ENCODE measurements at regions not wholly inside any gene's neighbourhood (a gene's known extent, or its start where the extent isn't known, plus 50 kb on each side); places are given as distances from the start of the nearest gene placed in this dataset.

GRCh38 chr7:94177441-94177840 is 173.3 kb upstream of the BET1 start:
- no peaks in the 10 kb centered on the region for H3K36me3 ChIP-seq
- H3K4me1 ChIP-seq = no peaks in the 10 kb centered on the region
- no peak overlapping the region for H3K27ac ChIP-seq (replicated peaks in 1 of 4)
- intact Hi-C loops (cut with DNase I) = no loop called here
- 53% methylated on average over 3 of the region's 3 CpGs for WGBS
- DNase-seq (ENCODE audit: extremely low spot score) = no peak
- no peak for TF ChIP-seq CTCF (IDR thresholded peaks at IDR 0.05)
- no peaks in the 10 kb centered on the region for H3K27me3 ChIP-seq
- H3K9me3 ChIP-seq = no peaks in the 10 kb centered on the region
- H3K4me3 ChIP-seq = no peak overlapping the region

GRCh38 chr7:94178230-94178629 is 174.1 kb upstream of the BET1 start:
- intact Hi-C loops (cut with DNase I) = no loop called here
- no peak for DNase-seq (ENCODE audit: extremely low spot score)
- no peak overlapping the region for H3K27ac ChIP-seq (replicated peaks in 1 of 4)
- H3K4me1 ChIP-seq = peaks cover 0 to 6% (median 3%) of the 10 kb centered on the region in 4 donors
- no peaks in the 10 kb centered on the region for H3K9me3 ChIP-seq
- no peak overlapping the region for H3K4me3 ChIP-seq
- WGBS = 82% methylated on average over 3 of the region's 3 CpGs
- no peaks in the 10 kb centered on the region for H3K36me3 ChIP-seq
- no peak for TF ChIP-seq POLR2A (IDR thresholded peaks at IDR 0.05; ENCODE audit: low read depth)
- no peak for TF ChIP-seq CTCF (IDR thresholded peaks at IDR 0.05)
- TF ChIP-seq EP300 (IDR thresholded peaks at IDR 0.05) = no peak
- no peak for TF ChIP-seq POLR2AphosphoS5 (IDR thresholded peaks at IDR 0.05)
- no peaks in the 10 kb centered on the region for H3K27me3 ChIP-seq

GRCh38 chr7:94179466-94179865 is 175.3 kb upstream of the BET1 start:
- H3K27me3 ChIP-seq = no peaks in the 10 kb centered on the region
- TF ChIP-seq POLR2AphosphoS5 (IDR thresholded peaks at IDR 0.05) = no peak
- intact Hi-C loops (cut with DNase I) = no loop called here
- no peaks in the 10 kb centered on the region for H3K9me3 ChIP-seq
- H3K4me3 ChIP-seq = no peak overlapping the region
- H3K36me3 ChIP-seq = no peaks in the 10 kb centered on the region
- DNase-seq (ENCODE audit: extremely low spot score) = no peak
- no peak overlapping the region for H3K27ac ChIP-seq (replicated peaks in 1 of 4)
- 92% methylated on average over 1 of the region's 1 CpG for WGBS
- peaks cover 0 to 10% (median 6%) of the 10 kb centered on the region in 4 donors for H3K4me1 ChIP-seq

GRCh38 chr7:94182066-94182465 is 177.9 kb upstream of the BET1 start:
- Histone ChIP-seq H3K27ac (replicated peaks in 1 of 4) (no peak overlapping the region), H3K27me3 (no peaks in the 10 kb centered on the region), H3K36me3 (no peaks in the 10 kb centered on the region), H3K4me3 (no peak overlapping the region), H3K4me1 (peaks cover 0 to 10% (median 6%) of the 10 kb centered on the region in 4 donors), H3K9me3 (no peaks in the 10 kb centered on the region)
- 83% methylated on average over 1 of the region's 1 CpG for WGBS
- intact Hi-C loops (cut with DNase I) = no loop called here
- TF ChIP-seq CTCF (IDR thresholded peaks at IDR 0.05) (no peak), EP300 (IDR thresholded peaks at IDR 0.05) (no peak), POLR2A (IDR thresholded peaks at IDR 0.05; ENCODE audit: low read depth) (no peak), POLR2AphosphoS5 (IDR thresholded peaks at IDR 0.05) (no peak)
- DNase-seq (ENCODE audit: extremely low spot score) = no peak

- H3K4me3 ChIP-seq = no peak overlapping the region
- DNase-seq (ENCODE audit: extremely low spot score) = no peak
- H3K4me1 ChIP-seq = peaks cover 0 to 10% (median 6%) of the 10 kb centered on the region in 4 donors
- intact Hi-C loops (cut with DNase I) = no loop called here
- H3K27ac ChIP-seq (replicated peaks in 1 of 4) = peak overlapping the region; percentile 2 to 68 (median 45)
- no peaks in the 10 kb centered on the region for H3K9me3 ChIP-seq
- H3K36me3 ChIP-seq = no peaks in the 10 kb centered on the region
- H3K27me3 ChIP-seq = no peaks in the 10 kb centered on the region
- TF ChIP-seq EP300 (IDR thresholded peaks at IDR 0.05) (no peak), POLR2A (IDR thresholded peaks at IDR 0.05; ENCODE audit: low read depth) (no peak), POLR2AphosphoS5 (IDR thresholded peaks at IDR 0.05) (no peak), CTCF (IDR thresholded peaks at IDR 0.05) (no peak)
- 83% methylated on average over 3 of the region's 3 CpGs for WGBS
Measured at GRCh38 chr7:94182721-94183120, 178.6 kb upstream of the BET1 start.
